HT1080 (cell line): ENCODE measurements at regions not wholly inside any gene's neighbourhood (a gene's known extent, or its start where the extent isn't known, plus 50 kb on each side); places are given as distances from the start of the nearest gene placed in this dataset.
"Not testable (repeated sequence)": the region's sequence is repeated elsewhere in the genome, so short reads cannot be mapped to it uniquely, and the experiment has no call there.

Experiments
- DNase-seq: peaks from one replicate; pipeline ENCODE4 v3.0.0-alpha.2; 2015; ENCODE audit warnings: low read depth

DNA sequence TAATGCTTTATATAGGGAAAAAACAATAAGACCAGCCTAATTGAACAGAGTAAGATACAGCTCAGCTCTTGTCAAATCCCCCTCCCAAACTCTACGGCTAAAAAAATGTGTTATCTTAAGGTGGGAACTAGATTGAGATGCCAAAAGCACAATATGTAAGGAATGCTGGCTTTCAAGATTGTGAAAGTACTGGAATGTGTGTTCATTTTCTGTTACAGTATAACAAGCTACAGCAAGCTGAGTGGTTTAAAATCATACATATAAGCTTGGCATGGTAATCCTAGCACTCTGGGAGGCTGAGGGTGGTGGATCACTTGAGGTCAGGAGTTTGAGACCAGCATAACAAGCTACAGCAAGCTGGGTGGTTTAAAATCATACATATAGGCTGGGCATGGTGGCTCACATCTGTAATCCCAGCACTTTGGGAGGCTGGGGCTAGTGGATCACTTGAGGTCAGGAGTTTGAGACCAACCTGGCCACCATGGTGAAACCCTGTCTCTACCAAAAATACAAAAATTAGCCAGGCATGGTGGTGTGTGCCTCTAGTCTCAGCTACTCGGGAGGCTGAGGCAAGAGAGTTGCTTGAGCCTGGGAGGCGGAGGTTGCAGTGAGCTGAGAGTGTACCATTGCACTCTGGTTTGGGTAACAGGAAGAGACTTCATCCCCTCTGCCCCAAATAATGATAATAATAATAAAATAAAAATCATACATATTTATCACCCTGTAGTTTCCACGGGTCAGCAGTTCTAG, 297.7 kb downstream of the DOK5 start:
- no peak for DNase-seq

DNA sequence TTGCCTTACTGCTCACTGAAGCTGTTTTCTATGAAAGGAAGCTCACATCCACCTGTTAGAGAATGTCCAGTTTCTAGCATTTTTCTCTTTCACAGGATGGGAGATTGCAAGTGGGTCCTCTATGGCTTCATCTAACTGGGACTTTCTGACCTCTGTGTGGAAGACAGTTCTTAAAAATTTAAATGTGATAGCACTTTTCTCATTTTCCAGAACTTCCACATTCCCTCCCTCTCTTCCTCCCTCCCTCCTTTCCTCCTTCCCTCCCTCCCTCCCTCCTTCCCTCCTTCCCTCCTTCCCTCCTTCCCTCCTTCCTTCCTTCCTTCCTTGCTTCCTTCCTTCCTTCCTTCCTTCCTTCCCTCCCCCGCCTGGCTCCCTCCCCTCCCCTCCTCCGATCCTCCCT, 291.1 kb downstream of the DOK5 start:
- no peak for DNase-seq

DNA sequence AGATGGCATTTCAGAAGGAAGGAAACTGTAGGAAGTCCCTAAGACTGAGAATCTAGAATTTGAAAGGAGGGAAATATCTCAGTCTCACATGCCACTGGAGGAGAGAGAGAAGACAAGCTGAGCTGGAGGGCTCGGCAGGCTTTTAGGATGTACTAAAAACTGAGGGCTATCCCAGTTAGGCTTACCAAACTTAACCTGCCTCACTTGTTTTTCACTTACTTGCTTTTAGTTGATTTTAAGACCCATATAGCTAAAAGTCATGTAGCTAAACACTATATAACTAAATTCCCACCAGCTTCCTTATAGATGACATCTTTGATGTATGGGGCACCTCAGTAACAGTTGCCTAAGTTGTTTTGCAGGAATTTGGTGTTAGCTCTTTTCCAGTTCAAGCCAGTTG, 288.0 kb downstream of the DOK5 start:
- DNase-seq = no peak

- no peak for DNase-seq
Observed at GRCh38 chr20:54759589-54759988, 284.2 kb downstream of the DOK5 start.

GRCh38 chr20:54746796-54747195, 271.4 kb downstream of the DOK5 start:
- no peak for DNase-seq

DNA sequence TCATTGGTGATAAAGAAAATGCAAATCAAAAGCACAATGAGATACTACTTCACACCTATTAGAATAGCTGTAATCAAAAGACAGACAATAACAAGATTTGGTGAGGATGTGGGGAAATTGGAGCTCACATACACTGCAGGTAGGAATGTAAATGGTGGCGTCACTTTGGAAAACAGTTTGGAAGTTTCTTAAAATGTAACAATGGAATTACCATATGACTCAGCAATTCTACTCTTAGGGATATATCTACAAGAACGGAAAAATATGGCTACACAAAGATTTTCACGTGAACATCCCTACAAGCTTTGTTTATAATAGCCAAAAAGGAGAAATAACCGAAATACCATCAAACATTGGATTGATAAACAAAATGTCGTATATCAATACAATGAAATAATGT, 270.4 kb downstream of the DOK5 start:
- DNase-seq = no peak

GRCh38 chr20:54744097-54744496, 268.7 kb downstream of the DOK5 start:
- DNase-seq = no peak

GRCh38 chr20:54742193-54742592, 266.8 kb downstream of the DOK5 start:
- no peak for DNase-seq

- no peak for DNase-seq
Observed at GRCh38 chr20:54736421-54736820, 261.0 kb downstream of the DOK5 start.

DNA sequence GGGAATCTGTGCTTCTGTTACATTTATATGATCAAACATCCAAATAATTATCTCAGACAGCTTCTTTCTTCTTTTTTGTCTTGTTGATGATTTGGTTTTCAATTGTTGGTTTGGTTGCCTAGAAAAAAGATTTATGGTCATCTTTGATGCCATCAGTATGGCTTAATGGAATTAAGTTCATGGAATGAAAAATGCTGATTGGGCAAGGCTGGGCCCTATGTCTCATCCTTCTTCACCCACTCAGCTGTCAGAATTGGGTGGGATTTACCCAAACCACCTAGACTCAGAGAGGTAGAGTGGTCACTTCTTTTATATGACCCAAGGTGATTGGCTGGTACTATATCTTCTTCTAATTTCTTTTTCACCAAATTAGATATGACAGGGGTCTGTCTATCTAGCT, 258.3 kb downstream of the DOK5 start:
- no peak for DNase-seq

- DNase-seq = no peak
Observed at GRCh38 chr20:54727490-54727889, 252.1 kb downstream of the DOK5 start.

DNA sequence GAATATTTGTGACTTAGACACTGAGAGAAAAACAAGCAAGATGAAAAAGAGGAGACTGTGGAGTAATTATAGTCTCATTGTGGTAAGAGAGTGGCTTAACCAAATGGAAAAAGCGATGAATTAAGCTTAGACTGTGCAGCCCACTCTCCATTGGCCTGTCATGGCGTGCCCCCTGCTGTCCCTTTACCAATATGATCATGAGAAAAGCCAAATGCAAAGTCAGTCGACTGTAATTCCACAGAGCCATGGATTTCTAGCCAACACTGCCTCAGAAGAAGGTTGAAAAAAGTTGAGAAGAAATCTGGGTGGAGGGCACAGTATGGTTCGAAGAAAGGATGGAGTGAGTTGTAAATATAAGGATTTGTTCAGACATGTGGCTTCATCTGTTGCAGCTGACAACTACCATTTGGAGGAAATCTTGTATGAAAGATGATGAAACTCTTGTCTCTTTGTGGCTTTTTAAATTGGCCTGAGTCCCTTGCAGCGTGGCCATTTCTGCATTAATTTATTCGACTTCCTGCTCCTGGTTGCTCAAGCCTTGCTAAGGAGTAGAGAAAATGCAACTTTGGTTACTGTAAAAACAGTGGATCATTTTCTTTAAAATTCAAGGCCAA, 251.4 kb downstream of the DOK5 start:
- DNase-seq = no peak

GRCh38 chr20:54725266-54725665, 249.9 kb downstream of the DOK5 start:
- not testable (repeated sequence) for DNase-seq

DNA sequence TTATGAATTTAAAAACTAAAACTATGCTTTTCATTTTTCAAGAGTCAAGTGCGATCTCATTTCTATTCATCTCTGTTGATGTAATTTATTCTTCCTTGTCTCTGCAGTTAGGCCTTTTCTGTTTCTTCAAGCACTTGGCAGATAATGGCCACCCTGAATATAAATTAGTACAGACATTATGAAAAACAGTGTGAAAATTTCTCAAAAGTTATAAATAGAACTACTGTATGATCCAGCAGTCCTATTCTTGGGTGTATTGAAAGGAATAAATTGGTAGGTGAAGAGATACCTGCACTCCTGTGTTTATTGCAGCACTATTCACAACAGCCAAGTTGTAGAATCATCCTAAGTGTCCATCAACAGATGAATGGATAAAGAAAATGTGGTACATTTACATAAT, 248.3 kb downstream of the DOK5 start:
- no peak for DNase-seq

DNA sequence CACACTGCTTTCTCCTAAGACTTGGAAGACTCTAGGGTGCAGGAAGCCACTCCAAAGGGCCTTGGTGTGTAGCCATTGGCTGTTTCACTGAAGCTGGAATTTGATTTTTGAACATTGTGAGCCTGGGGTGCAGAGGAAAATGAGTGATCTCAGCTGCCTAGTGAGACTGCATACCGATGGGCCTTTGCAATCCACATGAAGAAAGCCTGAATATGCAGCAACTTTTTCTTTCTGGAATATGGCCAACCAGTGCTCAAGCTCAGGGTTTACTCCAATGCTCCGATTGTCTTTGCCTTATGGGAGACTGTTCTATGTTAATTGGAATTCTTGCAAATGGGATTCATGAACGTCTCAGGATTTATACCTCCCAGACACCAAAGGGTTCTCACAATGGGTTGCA, 242.6 kb downstream of the DOK5 start:
- DNase-seq = no peak

DNA sequence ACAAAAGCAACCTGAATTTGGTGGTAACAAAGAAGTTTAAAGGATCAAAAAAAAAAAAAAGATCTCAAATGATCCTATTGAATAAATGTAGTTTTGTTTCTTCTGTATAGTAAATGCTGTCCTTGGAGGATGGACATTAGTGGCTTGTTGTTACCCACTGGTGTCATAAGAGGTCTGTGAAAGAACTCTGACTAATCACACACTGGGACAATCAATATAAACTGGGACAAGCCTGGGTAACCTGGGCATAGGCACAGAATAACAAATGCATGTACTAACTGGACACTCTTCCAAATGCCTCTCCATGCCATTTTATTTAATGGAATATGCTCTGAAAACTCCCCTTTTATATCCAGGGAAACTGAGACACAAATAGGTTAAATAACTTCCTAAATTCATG, 241.4 kb downstream of the DOK5 start:
- DNase-seq = no peak

- no peak for DNase-seq
Observed at GRCh38 chr20:54716174-54716747, 240.9 kb downstream of the DOK5 start.

DNA sequence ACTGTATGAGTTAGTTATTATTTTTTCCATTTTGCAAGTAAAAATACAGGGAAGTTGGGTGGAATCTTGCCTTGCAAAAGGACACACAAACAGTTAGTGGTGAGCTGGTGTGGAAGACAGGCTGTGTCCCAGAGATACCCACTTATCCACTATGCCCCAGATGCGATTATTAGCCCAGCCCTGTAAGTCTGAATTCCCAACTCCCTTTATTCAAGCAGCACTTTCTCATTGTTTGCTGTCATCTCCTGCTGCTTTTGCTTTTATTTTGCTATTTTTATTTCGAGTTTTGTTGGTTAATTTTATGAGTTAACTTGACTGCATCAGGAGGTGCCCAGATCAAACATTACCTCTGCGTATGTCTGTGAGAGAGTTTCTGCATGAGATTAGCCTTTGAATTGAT, 239.4 kb downstream of the DOK5 start:
- DNase-seq = no peak

DNA sequence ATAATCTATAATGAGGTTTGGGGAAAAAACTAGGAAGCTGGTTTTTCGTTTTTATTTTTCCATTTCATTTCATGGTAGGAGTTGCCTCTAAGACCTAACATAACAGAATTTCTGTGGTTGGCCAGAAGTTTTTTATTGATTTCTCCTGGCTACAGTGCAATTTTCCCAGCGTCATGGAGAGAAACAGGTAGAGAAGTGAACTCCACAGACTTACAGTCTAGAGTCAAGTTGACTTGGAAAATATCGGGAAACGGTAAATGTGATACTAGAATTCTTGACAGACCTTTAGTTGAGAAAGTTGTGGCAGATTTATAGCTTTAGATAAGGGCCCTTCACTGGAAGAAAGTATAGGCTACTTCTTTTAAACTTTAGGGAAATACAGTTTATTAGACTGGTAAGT, 238.3 kb downstream of the DOK5 start:
- DNase-seq = no peak

GRCh38 chr20:54711071-54711470, 235.7 kb downstream of the DOK5 start:
- no peak for DNase-seq

DNA sequence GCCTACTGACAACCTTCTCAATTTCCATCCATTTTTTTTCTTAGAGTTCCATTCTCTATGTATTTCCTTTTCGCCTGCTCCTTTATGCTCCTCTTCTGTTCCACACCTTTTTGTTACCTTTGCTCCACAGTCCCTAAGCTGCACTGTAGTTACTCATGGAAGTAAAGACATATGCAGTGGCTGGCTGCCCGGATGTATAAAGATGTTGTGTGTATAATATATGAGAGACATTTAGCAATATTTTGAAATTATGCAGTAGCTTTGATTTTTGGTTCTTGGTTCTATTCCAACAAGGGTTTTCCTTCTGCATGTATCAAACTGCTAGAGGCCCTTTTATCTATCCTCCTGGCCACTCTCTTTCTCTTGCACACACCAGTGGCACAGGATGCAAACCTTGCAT, 234.9 kb downstream of the DOK5 start:
- no peak for DNase-seq

DNA sequence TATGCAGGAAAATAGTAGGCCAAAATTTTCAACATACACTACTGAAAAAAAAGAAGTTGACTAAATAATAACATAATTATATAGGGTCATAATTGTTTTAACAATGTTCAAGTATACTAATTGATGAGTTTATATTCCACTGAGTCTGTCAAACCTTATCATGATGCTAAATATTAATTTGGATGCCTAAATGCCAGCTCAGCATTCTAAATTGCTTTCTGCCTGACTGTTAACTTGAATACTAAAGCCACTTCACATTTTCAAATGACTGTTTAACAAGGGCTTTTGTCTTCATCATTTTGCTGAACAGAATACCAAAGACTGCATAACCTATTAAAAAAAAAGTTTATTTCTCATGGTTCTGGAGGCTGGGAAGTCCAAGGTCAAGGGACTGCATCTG, 232.8 kb downstream of the DOK5 start:
- no peak for DNase-seq

DNA sequence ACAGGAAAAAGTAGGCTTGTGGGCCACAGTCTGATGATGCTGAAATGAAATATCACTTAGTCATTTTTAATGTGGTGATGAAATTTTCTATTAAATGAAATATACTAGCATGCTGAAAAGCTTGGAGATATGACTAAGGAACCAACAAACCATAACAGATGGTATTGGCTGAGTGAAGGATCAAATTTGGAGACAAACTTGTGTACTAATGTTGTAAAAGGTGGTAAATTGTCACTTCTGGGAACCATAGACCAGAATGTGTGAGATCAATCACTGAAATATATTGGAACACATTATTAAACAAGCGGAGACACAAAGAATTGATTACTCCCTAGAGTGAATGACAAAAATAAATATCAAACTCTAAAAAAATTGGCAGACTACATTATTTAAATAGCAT, 232.4 kb downstream of the DOK5 start:
- DNase-seq = no peak
